GM12878 (cell line): ENCODE measurements at regions not wholly inside any gene's neighbourhood (a gene's known extent, or its start where the extent isn't known, plus 50 kb on each side); places are given as distances from the start of the nearest gene placed in this dataset.

ENCODE experiments used
- ATAC-seq: fragments of 200-7000 bp; cut with Tn5 transposase; 3 replicates; pipeline ENCODE4 v1.9.1; 2020; ENCODE audit warnings: mild to moderate bottlenecking, moderate library complexity
- BruUV-seq: library from RNA; stranded (reverse); fragments of 400-500 nt; replicated peaks from 2 replicates; lab custom pipeline; 2021; lab: Mats Ljungman, UMichigan
- CTCF ChIA-PET: fragments of 300-600 bp; sonication (Branson Sonifier 250); formaldehyde crosslinking; extraction: SDS; loops from one replicate; lab custom pipeline; 2021; ENCODE audit warnings: inconsistent platforms; lab: Yijun Ruan, JAX
- POLR2A ChIA-PET: fragments of 350-600 bp; formaldehyde crosslinking; extraction: SDS; loops from one replicate; lab custom pipeline; 2021; ENCODE audit warnings: inconsistent platforms; lab: Charles Lee
- RAD21 ChIA-PET: fragments of 300-600 bp; sonication (Branson Sonifier 250); formaldehyde crosslinking; loops from one replicate; lab custom pipeline; 2023; ENCODE audit warnings: antibody characterized with exemption; ENCODE audit not compliant: unreplicated experiment; lab: Charles Lee
- SMC1A ChIA-PET: fragments of 300-600 bp; sonication (Branson Sonifier 250); formaldehyde crosslinking; loops from one replicate; lab custom pipeline; 2023; ENCODE audit not compliant: unreplicated experiment, uncharacterized antibody; lab: Charles Lee
- DNase-seq: peaks from one replicate; pipeline ENCODE4 v3.0.0-alpha.2; 2011; ENCODE audit warnings: low read depth, low spot score
- FAIRE-seq: peaks from 3 replicates; lab custom pipeline; 2011; peaks lifted over from hg19 to GRCh38; lab: Jason Lieb, UNC
- H2AFZ ChIP-seq: 2 replicates; pipeline ENCODE4 v1.6.0; 2011; ENCODE audit warnings: low read depth, low read length, control low read depth; ENCODE audit not compliant: control insufficient read depth
- H3K27ac ChIP-seq: 2 replicates; pipeline ENCODE4 v1.5.1; 2011; ENCODE audit warnings: control low read depth; ENCODE audit not compliant: control insufficient read depth, insufficient read depth
- H3K27me3 ChIP-seq, 2 experiments: replicated peaks in 1 of 2; 2 replicates each; pipeline versions ENCODE4 v1.6.0 to v1.6.1; 2011; ENCODE audit warnings: low read length in 1 of 2; ENCODE audit not compliant: control insufficient read depth in 2 of 2, insufficient read depth in 2 of 2
- H3K36me3 ChIP-seq, 2 experiments: 2 replicates each; pipeline ENCODE4 v1.5.1; 2011; ENCODE audit warnings: low read length in 1 of 2; ENCODE audit not compliant: control insufficient read depth in 2 of 2, insufficient read depth in 2 of 2
- H3K4me1 ChIP-seq: 2 replicates; pipeline ENCODE4 v1.6.1; 2011; ENCODE audit warnings: mild to moderate bottlenecking, low read length, moderate library complexity, mixed read lengths; ENCODE audit not compliant: control insufficient read depth, insufficient read depth
- H3K4me2 ChIP-seq: 2 replicates; pipeline ENCODE4 v1.6.0; 2011; ENCODE audit warnings: control low read depth; ENCODE audit not compliant: control insufficient read depth, insufficient read depth
- H3K4me3 ChIP-seq: fragments of 200-600 bp; sonication (generic); 2 replicates; pipeline ENCODE4 v1.5.1; 2016
- H3K79me2 ChIP-seq: 2 replicates; pipeline ENCODE4 v1.6.0; 2011; ENCODE audit warnings: low read length; ENCODE audit not compliant: control insufficient read depth, insufficient read depth
- H3K9ac ChIP-seq: 2 replicates; pipeline ENCODE4 v1.8.0; 2011; ENCODE audit warnings: low read length, control low read depth, mixed read lengths; ENCODE audit not compliant: control insufficient read depth, insufficient read depth
- H3K9me3 ChIP-seq: replicated peaks from 3 replicates; pipeline ENCODE4 v1.5.1; 2011; ENCODE audit warnings: mild to moderate bottlenecking, low read length; ENCODE audit not compliant: control insufficient read depth, insufficient read depth
- H4K20me1 ChIP-seq: 2 replicates; pipeline ENCODE4 v1.6.0; 2011; ENCODE audit not compliant: control insufficient read depth, insufficient read depth
- ASH2L ChIP-seq: fragments of 300-600, 200-600 bp; sonication (generic); IDR thresholded peaks from 2 replicates; pipeline ENCODE4 v1.6.1; 2017; ENCODE audit warnings: low read depth, mild to moderate bottlenecking, borderline replicate concordance
- PAX8 ChIP-seq: fragments of 450-650 bp; IDR thresholded peaks from 2 replicates; pipeline ENCODE4 v1.6.1; 2017; ENCODE audit warnings: mild to moderate bottlenecking, moderate library complexity
- PML ChIP-seq: IDR thresholded peaks from 2 replicates; pipeline ENCODE4 v1.6.1; 2012; ENCODE audit warnings: low read length, inconsistent platforms
- RELA ChIP-seq: fragments of 450-650 bp; IDR thresholded peaks from 2 replicates; pipeline ENCODE4 v1.8.0; 2014; ENCODE audit warnings: borderline replicate concordance; ENCODE audit not compliant: partially characterized antibody
- SIX5 ChIP-seq: IDR thresholded peaks from 2 replicates; pipeline ENCODE4 v1.6.1; 2011; ENCODE audit warnings: mild to moderate bottlenecking, low read depth, low read length, moderate library complexity; ENCODE audit not compliant: severe bottlenecking
- TARDBP ChIP-seq: IDR thresholded peaks from 2 replicates; pipeline ENCODE4 v1.6.1; 2016; ENCODE audit warnings: borderline replicate concordance
- ZNF274 ChIP-seq: IDR thresholded peaks from one replicate; pipeline ENCODE4 v1.8.0; 2011; ENCODE audit not compliant: insufficient read length, insufficient read depth
- in situ Hi-C: fragments of 300-500 bp; cut with MboI; formaldehyde crosslinking; loops from 9 replicates; pipeline ENCODE4 v1.14.3; 2018; ENCODE audit warnings: mixed read lengths
- intact Hi-C: fragments of 100-400 bp; cut with micrococcal nuclease; formaldehyde crosslinking; loops from one replicate; pipeline ENCODE4 v1.14.2; 2022; ENCODE audit not compliant: unreplicated experiment
- TF ChIP-seq, protein P1 (sequence below): fragments of 150-350 bp; IDR thresholded peaks from 2 replicates; pipeline ENCODE4 v1.6.1; 2014; ENCODE audit warnings: mild to moderate bottlenecking, low read depth, low read length

DNA sequence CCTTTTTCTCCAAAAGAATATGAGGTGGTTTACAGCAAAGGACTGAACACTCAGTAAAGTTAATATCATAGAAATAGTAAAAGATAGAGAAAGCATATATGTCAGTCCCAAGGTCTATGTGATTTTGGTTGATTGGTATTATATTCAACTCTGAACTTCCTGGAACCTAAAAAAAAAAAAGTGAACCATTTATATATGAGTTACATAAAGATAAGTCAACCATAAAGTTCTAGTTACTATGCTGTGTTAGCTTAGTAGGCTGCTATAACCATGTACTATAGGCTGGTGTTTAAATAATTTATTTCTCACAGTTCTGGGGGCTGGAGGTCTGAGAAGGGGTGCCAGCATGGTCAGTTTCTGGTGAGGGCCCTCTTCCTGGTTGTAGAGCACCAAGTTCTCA, 475.6 kb downstream of the KLF12 start:
- TF ChIP-seq ASH2L (no peak), PAX8 (no peak), RELA (no peak), PML (no peak), TARDBP (no peak), ZNF274 (no peak), SIX5 (no peak)
- TF ChIP-seq, protein P1, sequence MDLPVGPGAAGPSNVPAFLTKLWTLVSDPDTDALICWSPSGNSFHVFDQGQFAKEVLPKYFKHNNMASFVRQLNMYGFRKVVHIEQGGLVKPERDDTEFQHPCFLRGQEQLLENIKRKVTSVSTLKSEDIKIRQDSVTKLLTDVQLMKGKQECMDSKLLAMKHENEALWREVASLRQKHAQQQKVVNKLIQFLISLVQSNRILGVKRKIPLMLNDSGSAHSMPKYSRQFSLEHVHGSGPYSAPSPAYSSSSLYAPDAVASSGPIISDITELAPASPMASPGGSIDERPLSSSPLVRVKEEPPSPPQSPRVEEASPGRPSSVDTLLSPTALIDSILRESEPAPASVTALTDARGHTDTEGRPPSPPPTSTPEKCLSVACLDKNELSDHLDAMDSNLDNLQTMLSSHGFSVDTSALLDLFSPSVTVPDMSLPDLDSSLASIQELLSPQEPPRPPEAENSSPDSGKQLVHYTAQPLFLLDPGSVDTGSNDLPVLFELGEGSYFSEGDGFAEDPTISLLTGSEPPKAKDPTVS = no peak
- Histone ChIP-seq H3K27ac (no peak overlapping the region), H4K20me1 (no peaks in the 10 kb centered on the region), H3K4me1 (no peaks in the 10 kb centered on the region), H3K79me2 (no peaks in the 10 kb centered on the region), H2AFZ (no peak overlapping the region), H3K36me3 (no peaks in the 10 kb centered on the region), H3K4me3 (no peak overlapping the region), H3K4me2 (no peak overlapping the region), H3K9me3 (no peaks in the 10 kb centered on the region), H3K27me3 (no peaks in the 10 kb centered on the region), H3K9ac (no peak overlapping the region)
- intact Hi-C loops (no loop called here), in situ Hi-C loops (no loop called here)
- SMC1A ChIA-PET = no interaction called here
- no TSS peak for BruUV-seq
- POLR2A ChIA-PET = interaction anchor here (0.6 kb wide), 1 partner anchor 610 kb away, joined by 3 read pairs; no protein-coding TSS in a partner anchor
- RAD21 ChIA-PET = no interaction called here
- DNase-seq (no peak), ATAC-seq (no peak), FAIRE-seq (no peak)
- CTCF ChIA-PET = interaction anchor here (1.3 kb wide), 1 partner anchor 9 kb away, joined by 4 read pairs; no protein-coding TSS in a partner anchor
